ENCODE measurements at regions not wholly inside any gene's neighbourhood (a gene's known extent, or its start where the extent isn't known, plus 50 kb on each side); places are given as distances from the start of the nearest gene placed in this dataset.

- TF ChIP-seq POLR2A (IDR thresholded peaks at IDR 0.05) (no peak), CTCF (IDR thresholded peaks at IDR 0.05) (no peak)
Measured at GRCh38 chr1:8216005-8216404, 101.9 kb upstream of the SLC45A1 start.
